ENCODE measurements at regions not wholly inside any gene's neighbourhood (a gene's known extent, or its start where the extent isn't known, plus 50 kb on each side); places are given as distances from the start of the nearest gene placed in this dataset.

GRCh38 chr6:169165561-169166300, 87.9 kb downstream of the THBS2 start:
- Histone ChIP-seq H3K4me3 (ENCODE audit: low read length) (no peak overlapping the region), H3K36me3 (ENCODE audit: insufficient read depth, low read length) (no peaks in the 10 kb centered on the region), H3K9me3 (ENCODE audit: insufficient read depth, low read depth, low read length) (peaks cover 6% of the 10 kb centered on the region; the same call in 1 of the 2 replicates), H3K27ac (ENCODE audit: low read depth, low read length) (no peak overlapping the region), H3K9ac (ENCODE audit: low read depth, low read length) (no peak overlapping the region), H3K27me3 (ENCODE audit: insufficient read depth, low read length) (no peaks in the 10 kb centered on the region), H3K4me1 (ENCODE audit: insufficient read depth, low read length) (no peaks in the 10 kb centered on the region)
- WGBS = 94% methylated on average over 12 of the region's 12 CpGs

GRCh38 chr6:169164986-169165385, 88.7 kb downstream of the THBS2 start:
- Histone ChIP-seq H3K9ac (ENCODE audit: low read depth, low read length) (no peak overlapping the region), H3K27me3 (ENCODE audit: insufficient read depth, low read length) (no peaks in the 10 kb centered on the region), H3K36me3 (ENCODE audit: insufficient read depth, low read length) (no peaks in the 10 kb centered on the region), H3K4me1 (ENCODE audit: insufficient read depth, low read length) (no peaks in the 10 kb centered on the region), H3K4me3 (ENCODE audit: low read length) (no peak overlapping the region), H3K9me3 (ENCODE audit: insufficient read depth, low read depth, low read length) (peaks cover 6% of the 10 kb centered on the region; the same call in 1 of the 2 replicates), H3K27ac (ENCODE audit: low read depth, low read length) (no peak overlapping the region)
- WGBS = 86% methylated on average over 3 of the region's 5 CpGs

GRCh38 chr6:169164451-169164850, 89.2 kb downstream of the THBS2 start:
- no peaks in the 10 kb centered on the region for H3K27me3 ChIP-seq (ENCODE audit: insufficient read depth, low read length)
- WGBS = 96% methylated on average over 5 of the region's 5 CpGs

GRCh38 chr6:169163411-169163901, 90.2 kb downstream of the THBS2 start:
- Histone ChIP-seq H3K4me1 (ENCODE audit: insufficient read depth, low read length) (no peaks in the 10 kb centered on the region), H3K9me3 (ENCODE audit: insufficient read depth, low read depth, low read length) (peaks cover 6% of the 10 kb centered on the region; the same call in 1 of the 2 replicates), H3K27me3 (ENCODE audit: insufficient read depth, low read length) (no peaks in the 10 kb centered on the region), H3K27ac (ENCODE audit: low read depth, low read length) (no peak overlapping the region), H3K9ac (ENCODE audit: low read depth, low read length) (no peak overlapping the region), H3K4me3 (ENCODE audit: low read length) (no peak overlapping the region), H3K36me3 (ENCODE audit: insufficient read depth, low read length) (no peaks in the 10 kb centered on the region)
- 93% methylated on average over 4 of the region's 4 CpGs for WGBS

More at GRCh38 chr6:169164451-169164850, 89.2 kb downstream of the THBS2 start:
- no peak overlapping the region for H3K27ac ChIP-seq (ENCODE audit: low read depth, low read length)
- no peak overlapping the region for H3K9ac ChIP-seq (ENCODE audit: low read depth, low read length)
- H3K9me3 ChIP-seq (ENCODE audit: insufficient read depth, low read depth, low read length) = peaks cover 6% of the 10 kb centered on the region; the same call in 1 of the 2 replicates
- no peaks in the 10 kb centered on the region for H3K36me3 ChIP-seq (ENCODE audit: insufficient read depth, low read length)
- H3K4me3 ChIP-seq (ENCODE audit: low read length) = no peak overlapping the region
- no peaks in the 10 kb centered on the region for H3K4me1 ChIP-seq (ENCODE audit: insufficient read depth, low read length)

GRCh38 chr6:169162752-169163407, 90.8 kb downstream of the THBS2 start:
- no peak overlapping the region for H3K4me3 ChIP-seq (ENCODE audit: low read length)
- no peaks in the 10 kb centered on the region for H3K27me3 ChIP-seq (ENCODE audit: insufficient read depth, low read length)
- H3K27ac ChIP-seq (ENCODE audit: low read depth, low read length) = no peak overlapping the region
- H3K36me3 ChIP-seq (ENCODE audit: insufficient read depth, low read length) = no peaks in the 10 kb centered on the region
- H3K9me3 ChIP-seq (ENCODE audit: insufficient read depth, low read depth, low read length) = peaks cover 6% of the 10 kb centered on the region; the same call in 1 of the 2 replicates
- H3K4me1 ChIP-seq (ENCODE audit: insufficient read depth, low read length) = no peaks in the 10 kb centered on the region
- no peak overlapping the region for H3K9ac ChIP-seq (ENCODE audit: low read depth, low read length)
- 95% methylated on average over 8 of the region's 12 CpGs for WGBS

GRCh38 chr6:169162249-169162648, 91.4 kb downstream of the THBS2 start:
- no peak overlapping the region for H3K27ac ChIP-seq (ENCODE audit: low read depth, low read length)

GRCh38 chr6:169161572-169162167, 92.0 kb downstream of the THBS2 start:
- WGBS = 92% methylated on average over 13 of the region's 13 CpGs
- no peak overlapping the region for H3K9ac ChIP-seq (ENCODE audit: low read depth, low read length)
- no peaks in the 10 kb centered on the region for H3K27me3 ChIP-seq (ENCODE audit: insufficient read depth, low read length)
- no peak overlapping the region for H3K27ac ChIP-seq (ENCODE audit: low read depth, low read length)
- H3K9me3 ChIP-seq (ENCODE audit: insufficient read depth, low read depth, low read length) = peaks cover 6% of the 10 kb centered on the region; the same call in 1 of the 2 replicates
- no peaks in the 10 kb centered on the region for H3K36me3 ChIP-seq (ENCODE audit: insufficient read depth, low read length)
- no peak overlapping the region for H3K4me3 ChIP-seq (ENCODE audit: low read length)
- H3K4me1 ChIP-seq (ENCODE audit: insufficient read depth, low read length) = no peaks in the 10 kb centered on the region

More at GRCh38 chr6:169162249-169162648, 91.4 kb downstream of the THBS2 start:
- Histone ChIP-seq H3K9me3 (ENCODE audit: insufficient read depth, low read depth, low read length) (peaks cover 6% of the 10 kb centered on the region; the same call in 1 of the 2 replicates), H3K4me3 (ENCODE audit: low read length) (no peak overlapping the region), H3K36me3 (ENCODE audit: insufficient read depth, low read length) (no peaks in the 10 kb centered on the region), H3K9ac (ENCODE audit: low read depth, low read length) (no peak overlapping the region), H3K4me1 (ENCODE audit: insufficient read depth, low read length) (no peaks in the 10 kb centered on the region), H3K27me3 (ENCODE audit: insufficient read depth, low read length) (no peaks in the 10 kb centered on the region)
- 94% methylated on average over 23 of the region's 23 CpGs for WGBS

GRCh38 chr6:169160855-169161560, 92.6 kb downstream of the THBS2 start:
- no peaks in the 10 kb centered on the region for H3K36me3 ChIP-seq (ENCODE audit: insufficient read depth, low read length)
- peaks cover 6% of the 10 kb centered on the region; the same call in 1 of the 2 replicates for H3K9me3 ChIP-seq (ENCODE audit: insufficient read depth, low read depth, low read length)
- no peak overlapping the region for H3K27ac ChIP-seq (ENCODE audit: low read depth, low read length)
- H3K9ac ChIP-seq (ENCODE audit: low read depth, low read length) = no peak overlapping the region
- no peak overlapping the region for H3K4me3 ChIP-seq (ENCODE audit: low read length)
- no peaks in the 10 kb centered on the region for H3K27me3 ChIP-seq (ENCODE audit: insufficient read depth, low read length)
- 95% methylated on average over 15 of the region's 15 CpGs for WGBS
- H3K4me1 ChIP-seq (ENCODE audit: insufficient read depth, low read length) = no peaks in the 10 kb centered on the region

GRCh38 chr6:169160091-169160854, 93.4 kb downstream of the THBS2 start:
- 90% methylated on average over 22 of the region's 22 CpGs for WGBS
- no peak overlapping the region for H3K4me3 ChIP-seq (ENCODE audit: low read length)
- H3K9me3 ChIP-seq (ENCODE audit: insufficient read depth, low read depth, low read length) = peaks cover 6% of the 10 kb centered on the region; the same call in 1 of the 2 replicates
- no peak overlapping the region for H3K27ac ChIP-seq (ENCODE audit: low read depth, low read length)
- H3K9ac ChIP-seq (ENCODE audit: low read depth, low read length) = no peak overlapping the region
- no peaks in the 10 kb centered on the region for H3K27me3 ChIP-seq (ENCODE audit: insufficient read depth, low read length)
- no peaks in the 10 kb centered on the region for H3K4me1 ChIP-seq (ENCODE audit: insufficient read depth, low read length)
- H3K36me3 ChIP-seq (ENCODE audit: insufficient read depth, low read length) = no peaks in the 10 kb centered on the region

- Histone ChIP-seq H3K27ac (ENCODE audit: low read depth, low read length) (no peak overlapping the region), H3K27me3 (ENCODE audit: insufficient read depth, low read length) (no peaks in the 10 kb centered on the region), H3K4me3 (ENCODE audit: low read length) (no peak overlapping the region), H3K9ac (ENCODE audit: low read depth, low read length) (no peak overlapping the region), H3K9me3 (ENCODE audit: insufficient read depth, low read depth, low read length) (peaks cover 3% of the 10 kb centered on the region; the same call in 1 of the 2 replicates), H3K4me1 (ENCODE audit: insufficient read depth, low read length) (no peaks in the 10 kb centered on the region), H3K36me3 (ENCODE audit: insufficient read depth, low read length) (no peaks in the 10 kb centered on the region)
- 96% methylated on average over 15 of the region's 15 CpGs for WGBS
These were observed 94.3 kb downstream of the THBS2 start for GRCh38 chr6:169159331-169159730.

Measured in HUES64 (cell line).